Stimulated activated CD4-positive, alpha-beta T cell treated with anti-CD3 and anti-CD28 coated beads, Interleukin-4, amount 100 ng/mL, for 4 hours (primary cell): ENCODE measurements at regions not wholly inside any gene's neighbourhood (a gene's known extent, or its start where the extent isn't known, plus 50 kb on each side); places are given as distances from the start of the nearest gene placed in this dataset.
"Not testable (repeated sequence)": the region's sequence is repeated elsewhere in the genome, so short reads cannot be mapped to it uniquely, and the experiment has no call there.

Experiments used
- DNase-seq, 2 experiments: peaks; one replicate each; pipeline ENCODE4 v3.0.0-alpha.2; 2020

DNA sequence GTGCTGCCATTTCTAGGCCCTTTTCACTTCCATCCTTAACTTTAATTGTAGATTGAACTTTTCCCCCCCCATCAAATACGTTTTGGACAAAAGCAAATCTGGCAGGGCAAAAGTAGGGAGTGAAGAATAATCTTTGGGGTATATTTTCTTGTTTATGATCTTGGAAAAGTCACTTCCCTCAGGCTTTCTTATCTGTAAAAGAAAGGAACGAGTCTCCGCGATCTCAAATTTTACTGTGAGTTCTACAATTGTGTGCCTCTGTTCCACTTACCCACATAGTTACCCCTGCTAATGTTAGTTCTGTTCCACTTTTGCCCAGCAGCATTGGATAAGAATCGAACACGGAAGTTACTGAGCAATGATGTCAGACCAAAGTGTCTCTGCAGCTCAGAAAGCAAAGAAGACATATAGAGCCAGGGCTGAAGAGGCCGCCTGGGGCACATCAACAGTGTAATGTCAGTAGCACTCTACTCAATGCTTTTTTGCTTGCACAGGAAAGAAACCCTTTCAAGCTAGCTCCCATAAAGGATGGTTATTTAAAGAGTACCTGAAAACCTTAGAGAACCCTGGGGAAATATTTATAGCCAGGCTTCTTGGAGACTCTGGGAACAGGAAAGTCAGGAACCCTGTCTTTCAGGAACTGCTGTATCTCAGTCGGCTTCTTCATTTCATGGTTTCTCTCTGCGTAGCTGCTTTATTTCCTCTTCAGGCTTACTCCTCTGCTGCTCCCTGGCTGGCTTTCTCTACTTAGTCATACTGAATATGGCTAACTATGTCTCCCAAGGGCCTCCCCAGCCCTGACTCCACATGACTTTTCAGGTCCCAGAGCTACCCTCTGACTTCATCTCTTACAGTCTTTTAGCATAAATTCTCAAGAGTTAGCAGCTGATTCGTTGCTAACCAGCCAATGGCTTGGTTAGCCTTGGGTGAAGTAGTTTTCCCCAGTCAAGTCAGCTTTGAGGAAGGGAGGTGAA is 123.7 kb upstream of the FAM3C start:
- no peak for DNase-seq

DNA sequence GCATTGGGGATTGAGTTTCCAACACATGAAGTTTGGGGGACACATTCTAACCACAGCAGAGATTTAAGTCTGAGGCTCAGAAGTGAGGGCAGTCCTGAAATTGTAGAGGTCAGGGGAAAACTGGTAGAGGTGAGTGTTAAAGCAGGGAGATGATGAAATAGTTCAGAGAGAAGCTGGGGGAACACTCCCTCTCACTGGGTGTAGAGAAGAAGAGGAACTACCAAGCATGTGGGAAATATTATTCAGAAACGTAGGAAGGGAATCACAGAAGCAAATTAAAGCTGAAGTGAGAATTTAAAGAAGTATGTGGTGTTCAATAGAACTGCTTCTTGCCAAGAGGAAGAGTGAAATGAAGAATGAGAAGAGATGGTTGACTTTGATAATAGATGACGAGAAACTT is 121.5 kb upstream of the FAM3C start:
- DNase-seq, result no peak

DNA sequence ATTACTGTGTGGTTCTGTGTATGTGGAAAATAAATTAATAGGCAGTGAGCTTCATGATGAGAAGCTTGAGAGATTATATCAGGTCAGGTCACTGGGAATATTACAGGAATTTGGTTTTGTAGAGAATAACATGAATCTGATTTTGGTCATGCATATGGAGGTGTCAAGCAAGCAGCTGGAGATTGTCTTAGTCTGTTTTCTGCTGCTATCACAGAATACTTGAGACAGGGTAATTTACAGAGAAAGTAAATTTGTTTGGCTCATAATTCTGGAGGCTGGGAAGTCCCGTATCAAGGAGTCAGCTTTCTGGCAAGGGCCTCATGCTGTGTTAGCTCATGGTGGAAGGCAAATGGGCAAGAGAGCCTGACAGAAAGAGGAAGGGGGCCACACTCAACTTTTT is 120.7 kb upstream of the FAM3C start:
- DNase-seq, result no peak

DNA sequence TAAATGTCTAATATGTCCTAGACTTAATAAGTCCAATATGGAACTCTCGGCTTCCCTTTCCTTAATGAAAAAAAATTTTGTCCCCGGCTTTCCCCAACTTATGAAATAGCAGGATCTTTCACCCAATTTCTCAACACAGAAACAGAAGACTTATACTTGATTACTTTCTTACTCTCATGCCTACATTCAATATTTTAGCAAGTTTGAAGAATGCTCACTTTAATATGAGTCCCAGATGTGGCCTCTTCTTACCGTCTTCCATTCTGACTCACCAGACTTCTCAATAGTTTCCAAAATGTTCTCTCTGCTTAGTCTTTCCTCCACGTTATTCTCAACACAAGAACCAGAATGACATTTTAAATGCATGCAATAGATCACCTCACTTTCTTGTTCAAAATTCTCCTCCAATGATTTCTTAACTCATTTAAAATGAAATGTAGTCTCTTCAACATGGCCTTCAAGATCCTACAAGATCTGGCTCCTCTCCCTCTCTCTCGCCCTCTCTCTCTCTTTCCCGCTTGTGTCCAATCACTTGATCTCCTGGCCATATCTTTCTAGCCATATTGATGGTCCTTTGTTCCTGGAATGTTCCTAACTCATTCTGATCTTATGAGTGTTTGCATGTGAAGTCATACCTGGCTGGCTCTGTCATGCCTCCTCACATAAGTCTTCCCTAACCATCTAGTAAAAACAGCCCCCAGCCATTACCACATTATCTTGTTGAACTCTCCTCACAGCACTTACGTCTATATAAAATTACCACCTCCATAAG is 119.7 kb upstream of the FAM3C start:
- no peak for DNase-seq

DNA sequence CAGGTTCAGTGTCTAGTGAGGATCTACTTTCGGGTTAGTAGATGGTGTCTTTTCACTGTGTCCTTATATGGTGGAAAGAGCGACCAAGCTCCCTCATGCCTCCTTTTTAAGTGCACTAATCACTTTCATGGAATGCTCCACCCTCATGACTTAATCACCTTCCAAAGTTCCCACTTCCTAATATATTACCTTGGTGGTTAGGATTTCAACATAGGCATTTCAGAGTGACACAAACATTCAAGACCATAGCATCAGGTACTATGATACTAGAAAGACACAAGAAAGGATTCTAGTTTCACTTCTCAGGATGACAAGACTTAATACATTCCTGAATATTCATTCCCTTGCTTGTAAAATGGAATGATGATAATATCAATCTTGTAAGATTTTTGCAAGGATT is 119.1 kb upstream of the FAM3C start:
- no peak for DNase-seq

DNA sequence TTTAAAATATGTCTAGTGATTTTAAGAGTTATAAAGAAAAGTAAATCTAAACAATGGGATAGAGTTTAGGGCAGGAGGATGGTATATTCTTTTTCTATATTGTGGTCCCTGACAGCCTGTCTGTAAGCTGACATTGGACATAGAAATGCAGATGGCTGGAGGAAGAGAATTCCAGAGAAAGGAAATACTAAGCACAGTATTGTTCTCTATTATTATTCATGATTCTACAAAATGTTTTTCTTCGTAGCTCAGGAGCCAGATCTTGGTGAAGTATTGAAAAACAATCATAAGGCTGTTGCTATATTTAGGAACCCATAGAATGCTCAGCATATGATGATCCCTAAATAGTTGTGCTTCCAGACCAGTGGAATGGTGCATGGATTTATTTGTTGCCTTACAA is 117.0 kb upstream of the FAM3C start:
- DNase-seq, result no peak

DNA sequence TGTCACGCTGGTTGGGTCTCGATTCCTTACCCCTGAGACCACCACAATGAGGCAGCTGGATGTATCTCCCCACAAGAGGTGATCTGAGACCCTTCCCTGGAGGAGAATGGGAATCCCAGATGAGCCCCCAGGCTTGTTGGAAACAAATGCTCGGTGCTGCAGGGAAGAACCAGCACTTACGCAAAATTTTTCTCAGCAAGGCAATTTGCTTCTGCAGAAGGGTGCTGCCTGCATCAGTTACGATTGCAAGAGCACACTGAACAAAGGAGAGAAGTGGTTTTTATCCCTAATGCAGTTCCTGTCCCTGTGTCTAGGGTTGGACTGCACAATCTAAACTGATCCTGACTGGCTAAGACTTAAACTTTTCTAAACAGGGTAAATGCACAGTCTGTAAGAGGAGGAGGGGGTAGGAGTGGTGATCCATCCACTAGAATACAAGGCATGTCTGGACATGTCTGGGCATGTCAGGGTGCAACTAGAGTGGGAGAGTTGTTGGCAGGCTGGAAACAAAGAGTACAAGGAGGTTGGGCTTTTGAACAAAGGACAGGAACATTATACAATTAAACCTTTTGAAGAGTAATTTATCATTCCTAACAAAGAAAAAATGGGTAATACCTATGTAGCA is 114.9 kb upstream of the FAM3C start:
- no peak for DNase-seq

DNA sequence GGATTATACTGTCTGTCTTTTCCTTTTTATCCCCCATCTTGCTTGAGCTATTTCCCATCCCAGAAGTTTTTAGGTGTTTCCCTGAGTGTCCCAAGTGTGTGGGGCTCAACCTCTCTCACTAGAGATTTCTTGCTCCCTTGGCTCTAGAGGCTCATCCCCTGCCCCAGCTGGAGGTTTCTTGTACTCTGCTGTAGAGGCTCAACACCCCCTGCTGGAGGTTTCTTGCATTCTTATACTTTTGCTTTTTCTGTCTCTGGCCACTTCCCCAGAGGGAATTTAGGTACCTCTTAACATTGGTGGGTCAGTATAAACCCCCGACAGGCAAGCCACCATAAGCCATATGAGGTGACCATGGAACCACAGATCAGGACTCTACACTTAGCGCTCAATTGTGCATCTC is 114.2 kb upstream of the FAM3C start:
- DNase-seq, result peak in 1 of 2 experiments; percentile 3

DNA sequence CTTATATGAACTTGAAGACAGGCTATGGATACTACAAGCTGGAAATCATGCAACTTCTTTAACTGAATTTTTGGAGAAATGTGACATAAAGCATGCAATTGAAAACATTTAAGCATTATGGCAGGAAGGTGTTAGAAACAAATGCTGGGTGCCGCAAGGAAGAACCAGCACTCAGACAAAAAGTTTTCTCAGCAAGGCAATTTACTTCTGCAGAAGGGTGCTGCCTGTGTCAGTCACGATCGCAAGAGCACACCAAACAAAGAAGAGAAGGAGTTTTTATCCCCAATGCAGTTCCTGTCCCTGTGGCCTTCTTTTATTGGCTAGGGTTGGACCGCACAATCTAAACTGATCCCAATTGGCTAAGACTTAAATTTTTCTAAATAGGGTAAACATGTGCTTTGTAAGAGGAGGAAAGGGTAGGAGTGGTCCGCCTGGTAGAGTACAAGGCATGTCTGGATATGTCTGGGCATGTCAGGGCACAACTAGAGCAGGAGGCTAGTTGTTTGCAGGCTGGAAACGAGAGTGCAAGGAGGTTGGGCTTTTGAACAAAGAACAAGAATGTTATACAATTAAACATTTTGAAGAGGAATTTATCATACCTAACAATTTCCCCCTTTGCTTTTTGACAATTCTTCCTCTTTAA is 109.6 kb upstream of the FAM3C start:
- no peak for DNase-seq

DNA sequence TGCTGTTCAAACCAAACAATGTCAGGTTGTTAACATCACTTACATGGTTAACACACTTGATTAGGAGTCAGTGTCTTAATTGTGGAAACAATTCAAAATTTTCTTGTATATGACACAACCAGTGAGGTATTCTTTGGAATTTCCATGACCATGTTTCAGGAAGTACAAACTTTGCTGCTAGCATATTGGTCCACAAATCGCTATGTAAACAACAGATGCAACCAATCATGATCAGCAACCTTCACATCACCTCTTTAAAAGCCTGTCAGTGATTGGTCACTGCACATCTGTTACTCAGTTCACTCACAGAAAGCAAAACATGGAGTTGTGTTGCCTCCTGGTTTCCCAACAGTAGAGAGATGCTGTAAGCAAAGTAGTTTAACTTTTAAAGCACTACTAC is 108.9 kb upstream of the FAM3C start:
- no peak for DNase-seq

DNA sequence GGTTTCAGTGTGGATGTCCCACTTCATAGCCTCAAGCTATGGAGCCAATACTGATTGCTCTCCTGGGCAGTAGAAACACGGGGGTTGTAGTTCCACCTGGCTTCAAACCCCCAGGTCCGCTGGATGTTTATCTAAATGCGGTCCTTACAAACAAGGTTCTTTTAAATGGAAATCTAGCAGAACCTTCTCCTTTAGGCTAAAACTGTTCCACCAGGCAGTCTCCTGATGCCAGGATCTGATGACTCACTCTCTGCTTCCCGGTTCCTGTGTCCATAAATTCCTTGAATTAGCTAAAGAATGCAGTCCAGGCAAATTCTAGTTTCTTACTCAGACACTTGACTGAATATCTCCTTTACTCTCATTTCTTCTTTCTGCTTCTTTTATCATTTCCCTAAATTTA is 108.4 kb upstream of the FAM3C start:
- DNase-seq, result no peak

DNA sequence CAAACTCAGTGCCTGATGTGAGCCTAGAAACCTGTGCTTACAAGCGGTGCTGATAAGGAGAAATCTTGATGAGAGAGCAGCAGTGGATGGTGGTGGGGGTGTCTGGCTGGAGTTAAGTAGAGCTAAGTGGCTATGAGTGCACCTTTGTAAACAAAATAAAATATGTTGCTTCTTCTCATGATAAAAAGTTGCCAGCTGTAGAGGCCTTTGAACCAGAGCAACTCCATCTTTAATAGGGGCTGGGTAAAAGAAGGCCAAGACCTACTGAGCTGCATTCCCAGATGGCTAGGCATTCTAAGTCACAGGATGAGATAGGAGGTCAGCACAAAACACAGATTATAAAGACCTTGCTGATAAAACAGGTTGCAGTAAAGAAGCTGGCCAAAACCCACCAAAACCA is 107.6 kb upstream of the FAM3C start:
- DNase-seq, result no peak

DNA sequence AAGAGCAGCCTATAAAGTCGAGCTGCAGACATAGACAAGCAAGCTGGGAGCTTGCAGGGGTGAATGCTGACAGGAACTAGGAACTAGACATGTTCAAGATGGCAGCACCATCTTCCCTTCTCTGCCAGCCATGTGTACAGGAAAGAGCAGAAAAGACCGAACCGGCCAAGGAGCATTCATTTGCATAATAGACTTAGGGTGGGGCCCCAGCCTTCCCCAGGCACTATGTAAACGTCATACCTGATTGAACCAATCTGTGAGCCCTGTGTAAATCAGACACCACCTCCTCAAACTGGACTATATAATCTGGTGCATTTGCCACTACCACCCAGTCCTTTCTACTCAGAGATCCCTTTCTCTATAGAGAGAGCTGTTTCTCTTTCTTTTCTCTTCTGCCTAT is 106.9 kb upstream of the FAM3C start:
- DNase-seq, result no peak

DNA sequence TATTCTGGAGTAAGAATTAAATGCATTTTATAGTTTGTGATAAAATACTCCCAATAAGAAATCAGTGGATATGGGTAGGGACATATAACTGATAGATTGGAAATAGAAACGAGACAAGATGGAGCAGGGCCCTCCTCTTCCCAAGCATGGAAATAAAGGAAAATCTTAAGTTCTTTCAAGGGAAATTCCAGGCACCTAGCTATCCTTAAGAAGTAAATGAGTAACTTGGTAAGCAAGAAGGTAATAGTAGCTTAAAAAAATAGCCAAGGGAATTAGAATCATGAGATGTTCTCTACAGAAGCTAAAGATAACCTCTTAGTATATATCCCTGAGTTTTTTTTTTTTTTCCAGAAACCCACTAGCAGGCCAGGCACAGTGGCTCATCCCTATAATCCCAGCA is 105.5 kb upstream of the FAM3C start:
- DNase-seq, result no peak

DNA sequence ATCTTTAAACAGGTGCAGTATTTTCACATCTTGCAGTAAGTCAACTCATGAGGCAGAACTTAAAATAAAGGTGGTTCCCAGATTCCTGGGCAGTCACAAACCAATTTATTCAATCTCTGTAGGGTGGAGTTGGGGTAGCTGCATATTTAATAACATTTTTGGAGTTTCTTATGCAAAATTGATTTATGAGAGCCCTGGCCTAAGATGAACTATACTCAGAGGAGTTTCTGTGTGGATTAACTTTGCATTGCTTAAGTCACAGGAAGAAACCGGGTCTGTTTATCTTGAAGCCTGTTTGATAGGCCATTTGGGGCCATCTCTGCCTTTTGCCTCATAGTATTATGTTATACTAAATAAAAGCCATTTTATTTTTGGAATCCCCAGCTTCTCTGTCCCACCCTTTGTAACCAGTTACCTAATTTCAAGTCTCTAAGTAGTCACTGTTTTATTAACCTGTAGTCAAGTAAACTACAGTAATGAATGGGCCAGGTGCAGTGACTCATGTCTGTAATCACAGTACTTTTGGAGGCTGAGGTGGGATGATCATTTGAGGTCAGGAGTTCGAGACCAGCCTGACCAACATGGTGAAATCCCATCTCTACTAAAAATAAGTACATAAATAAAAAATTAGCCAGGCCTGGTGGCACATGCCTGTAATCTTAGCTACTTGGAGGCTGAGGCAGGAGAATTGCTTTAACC is 104.4 kb upstream of the FAM3C start:
- DNase-seq, result no peak

DNA sequence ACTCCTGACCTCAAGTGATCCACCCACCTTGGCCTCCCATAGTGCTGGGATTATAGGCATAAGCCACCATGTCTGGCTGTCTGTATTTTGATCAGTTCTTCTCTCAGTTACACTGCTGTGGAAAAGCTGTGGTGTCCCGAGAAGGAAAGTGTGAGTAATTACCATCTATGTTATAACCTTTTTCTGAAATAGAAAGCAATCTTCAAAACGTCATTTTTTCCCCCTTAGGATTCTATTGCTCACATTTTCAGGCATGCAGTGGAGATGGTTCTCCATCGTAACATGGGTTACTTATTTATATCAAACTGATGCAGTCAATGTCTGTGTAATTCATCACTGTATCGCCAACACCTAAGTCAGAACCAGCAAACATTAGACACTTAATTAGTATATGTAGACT is 103.5 kb upstream of the FAM3C start:
- no peak for DNase-seq

DNA sequence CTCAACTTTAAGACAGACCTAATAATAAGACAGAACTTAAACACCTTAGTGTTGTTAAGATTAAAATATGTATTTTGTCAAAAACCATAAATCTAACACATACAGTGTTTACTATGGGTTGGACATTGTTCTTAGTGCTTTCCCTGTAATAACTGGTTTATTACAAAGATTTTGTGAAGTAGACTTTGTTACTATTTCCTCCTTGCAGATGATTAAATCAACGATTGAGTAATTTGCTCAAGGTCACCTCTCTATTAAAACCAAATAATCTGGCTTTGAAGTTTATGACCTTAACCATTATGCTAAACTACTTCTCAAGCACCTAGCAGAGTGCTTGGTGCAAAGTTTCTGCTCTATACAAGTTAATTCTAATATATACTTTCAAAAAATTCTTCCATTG is 102.7 kb upstream of the FAM3C start:
- DNase-seq, result no peak

DNA sequence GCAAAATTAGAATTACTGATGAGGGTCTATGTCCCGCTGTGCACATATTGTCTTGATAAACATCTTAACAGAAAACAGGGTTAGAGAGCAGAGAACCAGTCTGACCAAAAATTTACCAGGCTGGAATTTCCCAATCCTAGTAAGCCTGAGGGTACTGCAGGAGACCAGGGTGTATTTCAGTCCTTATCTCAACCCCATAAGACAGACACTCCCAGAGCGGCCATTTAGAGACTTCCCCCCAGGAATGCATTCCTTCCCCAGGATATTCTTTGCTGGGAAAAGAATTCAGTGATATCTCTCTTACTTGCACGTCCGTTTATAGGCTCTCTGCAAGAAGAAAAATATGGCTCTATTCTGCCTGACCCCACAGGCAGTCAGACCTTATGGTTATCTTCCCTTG is 101.4 kb upstream of the FAM3C start:
- DNase-seq, result not testable (repeated sequence)

DNA sequence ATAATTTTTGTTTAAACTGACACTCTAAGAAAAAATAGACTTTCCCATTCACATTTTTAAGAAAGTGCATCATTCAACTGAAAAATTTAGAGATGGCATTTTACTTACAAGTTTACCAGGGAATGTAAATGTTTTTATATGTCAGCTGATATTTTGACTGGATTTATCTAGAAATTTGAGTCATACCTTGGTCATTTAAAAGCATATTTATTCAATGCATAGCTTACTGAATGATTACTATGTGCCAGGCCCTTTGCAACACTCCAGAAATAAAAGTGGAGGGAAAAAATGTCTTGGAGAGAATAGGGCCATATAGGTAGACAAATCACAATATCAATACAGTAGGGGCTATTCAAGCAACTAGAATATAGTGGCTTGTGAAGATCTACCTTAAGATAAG is 98.4 kb upstream of the FAM3C start:
- DNase-seq, result no peak

DNA sequence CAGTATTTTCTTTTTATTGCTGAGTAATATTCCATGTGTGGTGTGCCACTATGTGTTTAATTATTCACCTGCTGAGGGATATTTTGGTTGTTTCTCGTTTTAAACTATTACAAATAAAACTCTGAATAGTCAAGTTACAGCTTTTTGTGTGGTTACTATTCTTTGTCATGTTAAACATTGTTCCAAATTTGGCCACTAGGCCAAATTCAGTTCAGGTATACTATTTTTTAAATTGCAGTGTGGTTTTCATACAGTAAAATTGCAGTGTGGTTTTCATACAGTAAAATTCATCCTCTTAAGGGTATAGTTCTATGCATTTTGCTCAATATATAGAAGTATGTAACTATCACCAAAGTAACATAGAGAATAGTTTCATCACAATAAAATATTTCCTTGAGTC is 97.4 kb upstream of the FAM3C start:
- DNase-seq, result no peak

DNA sequence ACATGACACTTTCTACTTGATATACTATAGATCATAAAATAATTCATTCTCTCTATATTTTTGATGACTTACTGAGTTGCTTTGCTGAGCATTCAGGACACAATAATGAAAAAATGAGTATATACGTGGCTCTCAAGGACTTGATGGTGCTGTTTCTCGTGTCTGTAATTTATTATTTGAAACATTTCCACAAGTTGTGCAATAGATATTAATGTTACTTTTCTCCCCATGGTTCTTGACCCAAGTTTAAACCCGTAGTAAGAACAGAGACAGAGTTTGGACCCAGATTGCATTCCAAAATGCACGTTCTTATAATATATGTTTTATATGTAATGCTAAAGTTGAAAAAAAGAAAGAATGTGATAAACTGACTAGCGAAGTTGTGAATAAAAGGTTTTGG is 94.2 kb upstream of the FAM3C start:
- no peak for DNase-seq

DNA sequence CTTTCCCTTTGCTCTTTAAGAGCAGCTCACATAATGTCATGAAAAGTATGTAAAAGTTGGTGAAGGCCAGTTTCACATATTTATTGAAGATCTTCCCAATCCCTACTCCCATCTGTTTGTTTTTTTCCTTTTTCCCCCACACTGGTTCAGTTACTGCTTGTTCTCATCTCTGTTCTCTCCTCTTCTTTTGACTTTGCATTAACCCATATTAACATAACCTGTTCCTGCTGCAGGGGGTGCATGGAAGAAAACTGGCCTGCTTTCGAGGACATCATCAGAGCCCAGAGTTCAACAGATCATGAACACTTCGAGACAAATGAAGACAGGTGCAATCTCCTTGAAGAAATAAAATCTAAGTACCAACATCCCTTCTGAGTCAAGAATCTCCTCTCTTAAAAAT is 93.3 kb upstream of the FAM3C start:
- no peak for DNase-seq
